OCI-LY3 (cell line): ENCODE measurements at regions not wholly inside any gene's neighbourhood (a gene's known extent, or its start where the extent isn't known, plus 50 kb on each side); places are given as distances from the start of the nearest gene placed in this dataset.

Source experiments
- H2AFZ ChIP-seq: fragments of 200-600, 300-600 bp; shearing (Covaris generic); 2 replicates; pipeline ENCODE4 v1.6.0; 2014; ENCODE audit warnings: antibody characterized with exemption, low read depth, low read length
- H3K27ac ChIP-seq: fragments of 200-600, 300-600 bp; sonication (generic); 2 replicates; pipeline ENCODE4 v1.5.1; 2014; ENCODE audit warnings: mild to moderate bottlenecking, low read length, moderate library complexity, mixed read lengths
- H3K27me3 ChIP-seq: fragments of 200-600, 300-600 bp; sonication (generic); 2 replicates; pipeline ENCODE4 v1.6.1; 2014; ENCODE audit warnings: low read depth, low read length, mixed read lengths
- H3K36me3 ChIP-seq: fragments of 200-600, 300-600 bp; sonication (generic); replicated peaks from 2 replicates; pipeline ENCODE3; 2014; ENCODE audit warnings: low read depth, low read length, mixed read lengths
- H3K4me1 ChIP-seq: fragments of 300-600, 200-600 bp; sonication (generic); 2 replicates; pipeline ENCODE4 v1.6.1; 2014; ENCODE audit warnings: low read length, mixed read lengths
- H3K4me2 ChIP-seq: fragments of 200-600, 300-600 bp; sonication (generic); 2 replicates; pipeline ENCODE4 v1.6.1; 2014; ENCODE audit warnings: low read length, mixed read lengths
- H3K4me3 ChIP-seq: fragments of 300-600, 200-600 bp; sonication (generic); 2 replicates; pipeline ENCODE4 v1.5.1; 2014; ENCODE audit warnings: antibody characterized with exemption, mild to moderate bottlenecking, low read length, moderate library complexity
- H3K79me2 ChIP-seq: fragments of 300-600, 200-600 bp; shearing (Covaris generic); 2 replicates; pipeline ENCODE4 v1.6.1; 2014; ENCODE audit warnings: mild to moderate bottlenecking, low read length, mixed read lengths
- H3K9ac ChIP-seq: fragments of 300-600, 200-600 bp; shearing (Covaris generic); 2 replicates; pipeline ENCODE4 v1.6.0; 2014; ENCODE audit warnings: mild to moderate bottlenecking, low read length, moderate library complexity
- H3K9me3 ChIP-seq: fragments of 200-600, 300-600 bp; shearing (Covaris generic); 2 replicates; pipeline ENCODE4 v1.6.1; 2014; ENCODE audit warnings: low read length, mixed read lengths; ENCODE audit not compliant: insufficient read depth
- H4K20me1 ChIP-seq: fragments of 200-600, 300-600 bp; sonication (generic); 2 replicates; pipeline ENCODE4 v1.6.1; 2016; ENCODE audit warnings: low read length, mixed read lengths; ENCODE audit not compliant: insufficient read depth
- CTCF ChIP-seq: fragments of 200-600, 300-600 bp; sonication (generic); IDR thresholded peaks from 2 replicates; pipeline ENCODE4 v1.5.1; 2014; ENCODE audit warnings: antibody characterized with exemption, low read length, low read depth
- EZH2phosphoT487 ChIP-seq: fragments of 200-600 bp; shearing (Covaris generic); IDR thresholded peaks from 2 replicates; pipeline ENCODE4 v1.6.1; 2018; ENCODE audit warnings: antibody characterized with exemption, mixed run types, low read depth

- Histone ChIP-seq H3K4me2 (no peak overlapping the region), H3K27me3 (no peaks in the 10 kb centered on the region), H3K79me2 (no peaks in the 10 kb centered on the region), H3K9me3 (no peaks in the 10 kb centered on the region), H4K20me1 (no peaks in the 10 kb centered on the region), H2AFZ (no peak overlapping the region), H3K36me3 (no peaks in the 10 kb centered on the region), H3K4me1 (no peaks in the 10 kb centered on the region), H3K27ac (no peak overlapping the region), H3K4me3 (no peak overlapping the region), H3K9ac (no peak overlapping the region)
- TF ChIP-seq CTCF (no peak), EZH2phosphoT487 (no peak)
Observed at GRCh38 chr1:38424677-38425076, 378.1 kb upstream of the POU3F1 start.

GRCh38 chr1:38420666-38421065, 374.1 kb upstream of the POU3F1 start:
- H3K27ac ChIP-seq: no peak overlapping the region
- no peaks in the 10 kb centered on the region for H4K20me1 ChIP-seq
- TF ChIP-seq EZH2phosphoT487 (no peak), CTCF (no peak)

GRCh38 chr1:38418195-38419030, 371.8 kb upstream of the POU3F1 start:
- Histone ChIP-seq H3K4me3 (no peak overlapping the region), H2AFZ (no peak overlapping the region), H3K27ac (no peak overlapping the region), H3K4me1 (no peaks in the 10 kb centered on the region), H3K79me2 (no peaks in the 10 kb centered on the region), H3K4me2 (no peak overlapping the region), H3K9me3 (no peaks in the 10 kb centered on the region), H3K36me3 (no peaks in the 10 kb centered on the region), H3K27me3 (no peaks in the 10 kb centered on the region), H3K9ac (no peak overlapping the region), H4K20me1 (no peaks in the 10 kb centered on the region)
- TF ChIP-seq EZH2phosphoT487 (no peak), CTCF (no peak)

More at GRCh38 chr1:38420666-38421065, 374.1 kb upstream of the POU3F1 start:
- Histone ChIP-seq H3K27me3 (no peaks in the 10 kb centered on the region), H3K9ac (no peak overlapping the region), H3K79me2 (no peaks in the 10 kb centered on the region), H3K9me3 (no peaks in the 10 kb centered on the region), H3K36me3 (no peaks in the 10 kb centered on the region), H2AFZ (no peak overlapping the region), H3K4me3 (no peak overlapping the region), H3K4me1 (no peaks in the 10 kb centered on the region), H3K4me2 (no peak overlapping the region)

DNA sequence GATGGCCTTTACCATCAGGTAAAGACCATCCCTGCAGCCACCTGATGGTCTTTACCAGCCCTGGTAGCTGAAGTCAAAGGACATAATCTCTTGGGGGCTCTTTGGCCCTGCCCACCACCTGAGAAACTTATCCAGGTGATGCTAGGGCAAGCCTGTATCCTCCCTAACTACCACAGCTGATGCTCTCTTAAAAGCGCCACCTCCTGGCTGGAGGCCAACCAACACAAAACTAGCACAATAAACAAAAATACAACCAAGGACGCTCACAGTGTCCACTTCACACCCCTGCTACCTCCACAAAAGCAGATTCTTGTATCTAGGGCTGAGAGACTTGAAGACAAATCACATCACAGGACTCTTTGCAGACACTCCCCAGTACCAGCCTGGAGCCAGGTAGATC, 357.1 kb upstream of the POU3F1 start:
- TF ChIP-seq CTCF (no peak), EZH2phosphoT487 (no peak)
- Histone ChIP-seq H3K9ac (no peak overlapping the region), H3K4me3 (no peak overlapping the region), H3K36me3 (no peaks in the 10 kb centered on the region), H4K20me1 (no peaks in the 10 kb centered on the region), H3K27ac (no peak overlapping the region), H3K79me2 (no peaks in the 10 kb centered on the region), H3K4me2 (no peak overlapping the region), H3K9me3 (peaks cover 7% of the 10 kb centered on the region; the same call in 1 of the 2 replicates), H2AFZ (no peak overlapping the region), H3K27me3 (no peaks in the 10 kb centered on the region), H3K4me1 (no peaks in the 10 kb centered on the region)
